SH-SY5Y (cell line): ENCODE measurements at regions not wholly inside any gene's neighbourhood (a gene's known extent, or its start where the extent isn't known, plus 50 kb on each side); places are given as distances from the start of the nearest gene placed in this dataset.

Source experiments
- GATA2 ChIP-seq: IDR thresholded peaks from 2 replicates; pipeline ENCODE4 v1.6.1; 2011; ENCODE audit warnings: mild to moderate bottlenecking, low read depth, low read length
- GATA3 ChIP-seq: IDR thresholded peaks from 2 replicates; pipeline ENCODE4 v1.6.1; 2011; ENCODE audit warnings: low read depth, mild to moderate bottlenecking, low read length, moderate library complexity

GRCh38 chr10:35797187-35797586, 155.1 kb upstream of the FZD8 start:
- TF ChIP-seq GATA2 (no peak), GATA3 (no peak)
